Esophagus (tissue), 2 donors: ENCODE measurements at regions not wholly inside any gene's neighbourhood (a gene's known extent, or its start where the extent isn't known, plus 50 kb on each side); places are given as distances from the start of the nearest gene placed in this dataset.

Experiments
- H3K27ac ChIP-seq, 2 donors: one replicate each; pipeline ENCODE4 v1.5.1; 2013; ENCODE audit warnings: low read depth in 2 of 2, mild to moderate bottlenecking in 2 of 2, inconsistent platforms in 1 of 2, low read length in 1 of 2, moderate library complexity in 1 of 2
- H3K27me3 ChIP-seq, 2 donors: one replicate each; pipeline ENCODE4 v1.6.1; 2013; ENCODE audit warnings: low read length in 2 of 2, control low read depth in 1 of 2, mild to moderate bottlenecking in 1 of 2; ENCODE audit not compliant: insufficient read depth in 2 of 2, control insufficient read depth in 1 of 2
- H3K36me3 ChIP-seq, 2 donors: one replicate each; pipeline ENCODE4 v1.6.1; 2013; ENCODE audit warnings: low read length in 1 of 2; ENCODE audit not compliant: control insufficient read depth in 2 of 2, insufficient read depth in 2 of 2
- H3K4me1 ChIP-seq, 2 donors: one replicate each; pipeline ENCODE4 v1.6.1; 2013; ENCODE audit warnings: low read length in 1 of 2; ENCODE audit not compliant: control insufficient read depth in 2 of 2, insufficient read depth in 2 of 2
- H3K4me3 ChIP-seq, 2 donors: one replicate each; pipeline ENCODE4 v1.5.1; 2013; ENCODE audit warnings: low read length in 2 of 2, mild to moderate bottlenecking in 2 of 2, low read depth in 1 of 2, moderate library complexity in 1 of 2
- H3K9me3 ChIP-seq, 2 donors: one replicate each; pipeline ENCODE4 v1.6.1; 2013; ENCODE audit warnings: mild to moderate bottlenecking in 2 of 2, low read depth in 1 of 2, low read length in 1 of 2, moderate library complexity in 1 of 2; ENCODE audit not compliant: control insufficient read depth in 2 of 2, insufficient read depth in 1 of 2
- WGBS, 2 donors: extraction: QIAGEN DNeasy Blood & Tissue Kit; methylation state at CpG; one replicate each; pipeline ENCODE4 v1.1.7; 2013; 5-methylcytosine and 5-hydroxymethylcytosine counted together
- donor health status: healthy with polysubstance abuse.
- donor health status: Bipolar disorder and iron deficiency.

DNA sequence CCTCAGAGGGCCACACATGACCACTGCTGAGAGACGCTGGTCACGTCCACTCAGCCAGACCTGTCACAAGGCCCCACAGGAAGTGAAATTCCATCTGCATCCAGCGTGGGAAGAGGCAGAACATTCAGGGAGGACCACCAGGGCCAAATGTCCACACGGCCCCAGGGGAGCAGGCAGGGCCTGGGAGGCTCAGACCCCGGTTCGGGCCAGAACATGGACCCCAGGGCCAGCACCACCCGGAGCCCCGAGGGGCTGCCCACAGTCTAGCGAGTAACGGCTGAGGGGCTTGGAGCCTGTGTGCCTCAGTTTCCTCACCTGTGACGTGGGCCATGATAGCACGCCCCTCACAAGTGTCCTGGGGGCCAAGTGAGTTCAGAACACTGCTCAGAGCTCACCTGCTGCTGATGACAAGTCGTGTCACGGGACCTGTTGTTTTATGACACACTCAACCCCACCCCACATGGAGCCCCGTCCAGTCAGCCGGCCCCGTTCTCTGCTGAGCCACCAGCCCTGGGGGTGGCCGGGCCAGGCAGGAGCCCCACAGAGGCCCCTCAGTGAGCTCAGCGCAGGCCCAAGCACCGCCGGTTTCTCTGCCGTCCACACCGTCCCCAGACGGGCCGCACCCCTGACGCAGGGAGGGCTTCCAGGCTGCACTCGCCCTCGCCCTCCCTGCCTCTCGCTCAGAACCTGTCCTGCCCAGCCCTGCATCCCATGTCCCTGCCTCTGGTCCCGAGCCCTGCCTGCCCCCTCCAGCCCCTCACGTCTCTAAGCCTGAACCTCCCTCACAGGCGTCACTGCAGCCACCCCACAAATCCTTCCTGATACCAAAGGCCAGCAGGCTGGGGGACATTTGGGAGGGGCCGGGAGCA is 79.5 kb upstream of the GALNT9 start:
- peaks cover 0 to 12% of the 10 kb centered on the region in 2 donors for H3K27me3 ChIP-seq
- H3K9me3 ChIP-seq: peaks cover 0 to 3% of the 10 kb centered on the region in 2 donors
- no peak overlapping the region for H3K27ac ChIP-seq
- no peaks in the 10 kb centered on the region for H3K36me3 ChIP-seq
- WGBS, 2 donors: 72 to 75% methylated on average over 26 to 33 of the region's 33 CpGs
- H3K4me3 ChIP-seq: no peak overlapping the region
- no peaks in the 10 kb centered on the region for H3K4me1 ChIP-seq

DNA sequence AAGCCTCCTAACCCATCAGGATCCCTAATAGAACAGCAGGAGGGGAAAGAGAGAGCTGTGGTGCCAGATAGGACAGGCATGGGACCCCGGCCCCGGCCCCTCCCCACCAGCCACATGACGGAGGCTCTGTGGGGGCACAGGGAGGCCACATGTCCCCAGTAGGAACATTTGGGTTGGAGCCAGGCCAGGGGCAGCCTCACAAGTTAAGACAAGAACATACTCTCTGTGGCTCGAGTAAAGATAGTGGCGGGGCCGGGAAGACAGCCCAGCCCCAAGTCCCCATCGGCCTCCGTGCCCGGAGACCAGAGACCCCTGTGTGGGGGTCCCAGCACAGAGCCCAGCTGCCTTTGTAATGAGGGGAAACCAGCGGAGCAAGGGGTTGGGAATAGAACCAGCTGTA is 78.6 kb upstream of the GALNT9 start:
- H3K4me1 ChIP-seq: no peaks in the 10 kb centered on the region

DNA sequence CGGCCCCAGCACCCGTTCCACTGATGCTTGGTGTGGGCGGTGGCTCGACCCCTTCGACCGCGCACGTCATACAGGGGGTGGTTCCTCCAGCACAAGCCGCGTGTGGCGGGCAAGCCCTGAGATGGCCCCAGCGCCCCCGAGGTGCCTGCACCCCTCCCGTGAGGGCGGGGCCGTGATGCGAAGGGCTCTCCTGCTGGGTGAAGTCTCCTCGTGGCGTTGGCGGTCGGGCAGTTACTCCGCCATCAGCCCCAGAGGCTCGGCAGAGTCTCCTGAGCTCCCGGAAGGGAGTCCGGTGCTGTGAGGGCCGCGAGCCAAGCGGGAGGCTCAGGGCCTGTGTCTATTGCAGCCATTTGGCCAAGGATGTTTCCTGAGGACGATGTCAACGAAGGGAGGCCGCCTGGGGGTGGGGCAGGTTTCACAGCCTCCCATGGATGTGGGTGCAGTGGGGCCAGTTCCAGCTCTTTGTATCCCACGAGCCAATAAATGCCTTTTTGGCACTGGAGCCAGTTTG is 78.1 kb upstream of the GALNT9 start:
- no peaks in the 10 kb centered on the region for H3K36me3 ChIP-seq
- no peaks in the 10 kb centered on the region for H3K4me1 ChIP-seq
- peaks cover 0 to 3% of the 10 kb centered on the region in 2 donors for H3K9me3 ChIP-seq
- 46 to 51% methylated on average over 29 to 32 of the region's 32 CpGs for WGBS, 2 donors
- H3K27me3 ChIP-seq: peaks cover 0 to 12% of the 10 kb centered on the region in 2 donors
- no peak overlapping the region for H3K4me3 ChIP-seq
- no peak overlapping the region for H3K27ac ChIP-seq

More for the DNA sequence above, 78.6 kb upstream of the GALNT9 start:
- Histone ChIP-seq H3K27me3 (peaks cover 0 to 12% of the 10 kb centered on the region in 2 donors), H3K9me3 (peaks cover 0 to 3% of the 10 kb centered on the region in 2 donors), H3K27ac (no peak overlapping the region), H3K36me3 (no peaks in the 10 kb centered on the region), H3K4me3 (no peak overlapping the region)
- 44 to 47% methylated on average over 10 of the region's 10 CpGs for WGBS, 2 donors

DNA sequence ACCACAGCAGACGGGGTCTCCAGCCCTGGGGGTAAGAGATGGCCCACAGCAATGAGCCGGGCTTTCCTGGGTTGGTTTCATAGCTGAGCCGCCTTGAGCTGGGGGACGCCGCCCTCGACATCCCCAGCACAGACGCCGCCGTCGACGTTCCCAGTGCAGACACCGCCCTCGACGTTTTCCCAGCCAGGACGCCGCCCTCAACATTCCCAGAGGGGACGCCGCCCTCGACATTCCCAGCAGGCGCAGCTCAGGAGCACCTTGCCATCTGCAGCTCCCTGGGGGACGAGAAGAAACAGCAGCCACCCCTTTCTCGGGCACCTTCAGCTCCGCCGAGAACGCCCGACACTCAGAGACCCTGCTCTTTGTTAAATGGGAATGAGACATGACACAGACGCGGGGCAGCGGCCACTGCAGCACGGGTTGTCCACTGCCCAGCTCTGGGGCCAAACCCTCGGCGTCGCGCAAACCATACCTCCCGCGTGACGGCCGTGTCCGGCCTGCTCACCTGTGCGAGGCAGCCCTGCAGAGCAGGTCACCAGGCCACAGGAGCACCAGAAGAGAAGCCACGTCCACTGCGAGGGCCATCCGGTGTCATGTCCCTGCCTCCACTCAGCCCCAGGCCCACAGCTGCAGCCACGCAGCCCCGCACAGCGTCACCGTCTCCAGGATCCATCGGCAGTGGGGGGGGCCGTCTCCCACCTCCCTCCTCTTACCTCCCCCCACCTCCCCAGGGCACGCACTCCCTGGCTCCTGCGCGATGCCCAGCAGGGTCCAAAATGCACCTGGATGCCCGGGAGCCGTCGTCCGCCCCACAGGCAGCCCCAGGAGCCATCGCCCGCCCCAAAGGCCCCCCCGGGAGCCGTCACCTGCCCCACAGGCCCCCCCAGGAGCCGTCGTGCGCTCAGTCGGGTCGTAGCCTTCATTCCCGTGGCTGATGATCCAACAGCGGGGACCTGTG is 77.4 kb upstream of the GALNT9 start:
- no peaks in the 10 kb centered on the region for H3K36me3 ChIP-seq
- 74 to 77% methylated on average over 67 of the region's 67 CpGs for WGBS, 2 donors
- no peak overlapping the region for H3K27ac ChIP-seq
- no peaks in the 10 kb centered on the region for H3K4me1 ChIP-seq
- H3K27me3 ChIP-seq: peaks cover 0 to 12% of the 10 kb centered on the region in 2 donors
- H3K9me3 ChIP-seq: peaks cover 0 to 3% of the 10 kb centered on the region in 2 donors
- H3K4me3 ChIP-seq: no peak overlapping the region

DNA sequence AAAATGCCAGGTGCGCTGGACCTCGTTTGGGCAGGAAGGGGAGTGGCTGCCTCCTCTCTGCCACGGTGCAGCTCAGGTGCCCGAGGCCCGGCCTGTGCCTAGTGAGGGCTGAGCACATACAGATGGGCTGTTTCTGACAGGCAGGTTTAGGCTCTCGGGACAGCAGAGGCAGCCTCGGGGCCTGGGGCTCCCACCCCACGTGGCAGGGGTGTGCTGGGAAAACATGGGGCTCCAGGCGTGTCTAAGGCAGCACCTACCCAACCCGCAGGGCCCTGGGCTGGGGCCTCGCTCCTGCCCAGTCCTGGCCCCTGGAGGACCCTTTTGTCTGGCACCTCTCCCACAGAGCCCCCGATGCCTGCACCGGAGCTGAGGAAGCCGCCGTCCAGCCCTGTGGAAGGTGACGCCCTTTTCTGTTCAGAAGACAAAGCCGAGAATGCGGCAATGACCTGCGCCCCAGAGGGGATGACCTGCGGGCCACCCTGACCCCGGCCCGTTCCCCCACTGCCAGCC is 76.4 kb upstream of the GALNT9 start:
- Histone ChIP-seq H3K4me1 (no peaks in the 10 kb centered on the region), H3K9me3 (peaks cover 0 to 3% of the 10 kb centered on the region in 2 donors), H3K4me3 (no peak overlapping the region), H3K27me3 (peaks cover 0 to 15% of the 10 kb centered on the region in 2 donors), H3K36me3 (no peaks in the 10 kb centered on the region), H3K27ac (no peak overlapping the region)
- 54 to 55% methylated on average over 22 of the region's 22 CpGs for WGBS, 2 donors

DNA sequence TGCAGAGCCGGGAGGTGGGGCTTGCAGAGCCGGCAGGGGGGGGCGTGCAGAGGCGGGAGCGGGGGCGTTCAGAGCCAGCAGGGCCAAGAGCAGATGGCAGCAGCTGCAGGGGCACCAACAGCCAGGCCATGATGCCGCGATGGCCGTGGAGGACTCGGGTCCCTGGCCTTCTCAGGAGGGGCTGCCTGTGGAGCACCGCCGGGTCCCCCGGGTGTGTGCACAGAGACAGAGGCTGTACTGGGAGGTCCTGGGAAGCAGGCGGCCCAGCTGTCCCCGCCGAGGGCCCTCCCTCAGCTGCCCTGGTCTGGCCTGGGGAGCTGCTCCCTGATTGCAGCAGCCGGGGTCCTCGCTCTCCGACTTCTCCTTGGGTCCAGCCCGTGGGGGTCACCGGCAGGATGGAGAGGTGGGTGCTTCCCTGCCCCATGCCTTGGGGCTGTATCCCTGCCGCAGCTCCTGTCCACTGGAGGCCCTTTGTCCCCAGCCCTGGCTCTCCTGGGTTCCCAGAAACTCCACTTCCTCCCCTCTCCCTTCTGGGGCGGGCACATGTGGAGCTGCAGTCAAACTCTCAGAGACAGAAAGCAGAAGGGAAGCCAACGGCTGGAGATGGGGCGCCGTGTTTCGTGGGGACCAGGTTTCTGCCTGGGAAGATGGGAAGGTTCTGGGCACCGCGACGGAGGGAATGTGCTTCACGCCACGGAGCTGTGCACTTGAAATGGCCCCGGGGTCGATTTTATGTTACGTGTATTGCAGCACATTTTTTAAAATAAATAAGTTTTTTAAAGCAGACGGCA is 75.8 kb upstream of the GALNT9 start:
- Histone ChIP-seq H3K27ac (no peak overlapping the region), H3K4me3 (no peak overlapping the region), H3K36me3 (no peaks in the 10 kb centered on the region), H3K4me1 (no peaks in the 10 kb centered on the region), H3K27me3 (peaks cover 0 to 15% of the 10 kb centered on the region in 2 donors), H3K9me3 (peaks cover 0 to 3% of the 10 kb centered on the region in 2 donors)
- WGBS, 2 donors: 50 to 51% methylated on average over 27 to 36 of the region's 36 CpGs

DNA sequence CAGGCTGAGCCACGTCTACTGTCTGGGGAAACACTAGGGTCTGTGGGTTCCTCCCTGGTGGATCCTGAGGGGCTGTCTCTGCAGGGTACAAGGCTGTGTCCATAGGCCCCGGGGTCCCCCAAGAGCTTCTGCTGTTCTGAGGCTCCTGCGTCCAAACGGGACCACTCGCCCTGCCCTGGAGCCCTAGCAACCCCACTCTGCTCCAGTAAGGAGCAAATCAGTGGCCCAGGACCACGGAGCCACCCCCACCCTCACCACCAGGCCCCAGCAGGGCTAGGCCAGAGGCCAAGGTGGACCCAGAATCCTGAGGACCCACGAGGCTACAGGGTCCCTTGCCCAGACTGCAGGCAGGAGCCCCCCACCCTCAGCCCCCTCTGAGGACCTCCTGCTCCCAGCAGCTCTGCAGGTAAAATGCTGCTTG is 75.1 kb upstream of the GALNT9 start:
- peaks cover 0 to 21% of the 10 kb centered on the region in 2 donors for H3K27me3 ChIP-seq
- no peaks in the 10 kb centered on the region for H3K4me1 ChIP-seq
- peaks cover 0 to 3% of the 10 kb centered on the region in 2 donors for H3K9me3 ChIP-seq
- H3K27ac ChIP-seq: no peak overlapping the region
- WGBS, 2 donors: 59 to 61% methylated on average over 7 of the region's 7 CpGs
- H3K4me3 ChIP-seq: no peak overlapping the region
- H3K36me3 ChIP-seq: no peaks in the 10 kb centered on the region

DNA sequence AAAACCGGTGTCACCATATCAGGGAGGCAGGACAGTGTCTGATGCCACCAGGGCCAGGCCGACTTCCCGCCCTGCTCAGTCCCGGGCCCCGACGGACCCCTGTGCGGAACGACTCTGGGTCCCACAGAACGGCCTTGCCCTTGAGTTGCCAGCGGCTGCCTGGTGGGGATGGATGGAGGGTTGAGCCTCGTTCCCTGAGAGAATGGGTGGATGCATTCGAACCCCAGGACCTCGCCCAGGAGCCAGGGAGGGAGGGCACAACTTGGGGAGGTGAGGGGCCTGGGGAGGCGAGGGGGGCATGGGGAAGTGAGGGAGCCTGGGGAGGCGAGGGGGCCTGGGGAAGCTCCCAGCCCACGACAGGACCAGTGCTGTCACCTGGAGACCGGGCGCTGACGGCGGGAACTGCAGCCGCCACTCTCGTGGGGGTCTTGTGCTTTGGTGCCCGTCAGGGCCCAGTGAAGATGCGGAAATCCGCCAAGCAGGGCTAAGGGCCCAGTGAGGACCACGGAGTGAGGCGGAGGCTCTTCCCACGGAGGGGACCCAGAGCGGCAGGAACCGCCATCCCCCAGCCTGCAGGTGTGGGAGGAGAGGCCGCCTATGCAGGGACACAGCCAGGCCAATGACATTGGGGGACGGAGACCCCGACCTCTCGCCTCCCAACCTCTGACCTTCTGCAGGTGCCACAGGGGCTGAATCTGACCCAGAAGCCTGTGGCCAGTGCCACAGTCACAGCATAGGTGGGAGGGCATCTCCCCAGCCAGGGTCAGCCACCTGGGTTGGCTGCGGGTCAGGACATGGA is 74.4 kb upstream of the GALNT9 start:
- H3K9me3 ChIP-seq: peaks cover 0 to 3% of the 10 kb centered on the region in 2 donors
- no peak overlapping the region for H3K27ac ChIP-seq
- H3K4me3 ChIP-seq: no peak overlapping the region
- H3K27me3 ChIP-seq: peaks cover 0 to 24% of the 10 kb centered on the region in 2 donors
- no peaks in the 10 kb centered on the region for H3K4me1 ChIP-seq
- no peaks in the 10 kb centered on the region for H3K36me3 ChIP-seq
- 79% methylated on average over 33 to 35 of the region's 35 CpGs for WGBS, 2 donors
